HepG2 (cell line): ENCODE measurements at regions not wholly inside any gene's neighbourhood (a gene's known extent, or its start where the extent isn't known, plus 50 kb on each side); places are given as distances from the start of the nearest gene placed in this dataset.

ENCODE experiments used
- ATAC-seq: fragments of 200-7000 bp; cut with Tn5 transposase; 3 replicates; pipeline ENCODE4 v1.9.1; 2020; ENCODE audit warnings: mild to moderate bottlenecking, moderate library complexity
- BruUV-seq: library from RNA; stranded (reverse); fragments of 400-500 nt; replicated peaks from 2 replicates; lab custom pipeline; 2021; lab: Mats Ljungman, UMichigan
- CTCF ChIA-PET: fragments of 300-600 bp; formaldehyde crosslinking; extraction: SDS; loops from one replicate; lab custom pipeline; 2021; ENCODE audit warnings: low total read pairs, inconsistent platforms, low intra/inter-chr PET ratio; lab: Yijun Ruan, JAX
- POLR2A ChIA-PET: fragments of 350-600 bp; sonication (Branson Sonifier 250); formaldehyde crosslinking; loops from one replicate; lab custom pipeline; 2020; ENCODE audit warnings: antibody characterized with exemption, inconsistent platforms; lab: Yijun Ruan, JAX
- DNase-seq: peaks from one replicate; pipeline ENCODE4 v3.0.0-alpha.2; 2015; ENCODE audit warnings: low spot score
- FAIRE-seq: peaks from 3 replicates; lab custom pipeline; 2011; peaks lifted over from hg19 to GRCh38; lab: Jason Lieb, UNC
- H2AFZ ChIP-seq: one replicate; pipeline ENCODE4 v1.6.1; 2011; ENCODE audit warnings: low read length, inconsistent platforms
- H3K27ac ChIP-seq: fragments of 300-600 bp; 3 replicates; pipeline ENCODE4 v1.8.0; 2011; ENCODE audit warnings: mixed run types, mild to moderate bottlenecking, mixed read lengths, low read length, inconsistent platforms; ENCODE audit not compliant: insufficient read depth; ENCODE audit errors: extremely low read length
- H3K27me3 ChIP-seq, 2 experiments: fragments of 200-600 bp in 1 of 2; 2 replicates in 1 of 2; 3 replicates in 1 of 2; pipeline versions ENCODE4 v1.6.0 to v1.8.0; 2011; ENCODE audit warnings: low read length in 2 of 2, mild to moderate bottlenecking in 2 of 2, moderate library complexity in 2 of 2, inconsistent platforms in 1 of 2; ENCODE audit not compliant: insufficient read depth in 2 of 2, control insufficient read depth in 1 of 2
- H3K36me3 ChIP-seq, 2 experiments: fragments of 200-600 bp in 1 of 2; replicated peaks in 1 of 2; 2 replicates in 1 of 2; 3 replicates in 1 of 2; pipeline versions ENCODE4 v1.5.1 to v1.8.0; 2011; ENCODE audit warnings: low read length in 2 of 2, inconsistent platforms in 1 of 2; ENCODE audit not compliant: insufficient read depth in 2 of 2, control insufficient read depth in 1 of 2
- H3K4me1 ChIP-seq: 2 replicates; pipeline ENCODE4 v1.5.1; 2012; ENCODE audit warnings: low read length, inconsistent platforms; ENCODE audit not compliant: insufficient read depth
- H3K4me2 ChIP-seq: 2 replicates; pipeline ENCODE4 v1.6.0; 2011; ENCODE audit warnings: low read depth, low read length, inconsistent platforms
- H3K4me3 ChIP-seq, 3 experiments: fragments of 200-600 bp in 1 of 3; sonication (generic), shearing (Covaris generic) in 1 of 3; replicated peaks in 1 of 3; 2 replicates each; pipeline ENCODE4 v1.5.1; 2011 to 2016; ENCODE audit warnings: low read length in 3 of 3, inconsistent platforms in 2 of 3, low read depth in 2 of 3, mild to moderate bottlenecking in 2 of 3, control low read depth in 1 of 3, mixed read lengths in 1 of 3; ENCODE audit not compliant: insufficient read depth in 1 of 3
- H3K79me2 ChIP-seq: one replicate; pipeline ENCODE4 v1.6.1; 2011; ENCODE audit warnings: low read length, inconsistent platforms; ENCODE audit not compliant: insufficient read depth
- H3K9ac ChIP-seq: 2 replicates; pipeline ENCODE4 v1.6.0; 2011; ENCODE audit warnings: mild to moderate bottlenecking, low read depth, low read length, inconsistent platforms; ENCODE audit not compliant: insufficient read depth
- H3K9me3 ChIP-seq: 2 replicates; pipeline ENCODE4 v1.5.1; 2012; ENCODE audit warnings: mild to moderate bottlenecking, low read length
- H4K20me1 ChIP-seq: 2 replicates; pipeline ENCODE4 v1.6.0; 2011; ENCODE audit warnings: inconsistent platforms, mild to moderate bottlenecking, low read length, moderate library complexity; ENCODE audit not compliant: insufficient read depth
- FOSL2 ChIP-seq: sonication (generic); formaldehyde crosslinking; IDR thresholded peaks from 2 replicates; pipeline ENCODE4 v1.4.0; 2020; ENCODE audit warnings: missing genetic modification reagents
- HOMEZ ChIP-seq: IDR thresholded peaks from 2 replicates; pipeline ENCODE4 v1.6.1; 2016; ENCODE audit warnings: low read depth
- KAT7 ChIP-seq: IDR thresholded peaks from 2 replicates; pipeline ENCODE4 v1.6.1; 2018; ENCODE audit warnings: borderline replicate concordance, missing compliant biosample characterization
- KDM4B ChIP-seq: sonication (generic); formaldehyde crosslinking; IDR thresholded peaks from 2 replicates; pipeline ENCODE4 v1.4.0; 2020; ENCODE audit warnings: missing genetic modification reagents
- KDM6A ChIP-seq: IDR thresholded peaks from 2 replicates; pipeline ENCODE4 v1.6.1; 2016; ENCODE audit warnings: low read depth
- PLSCR1 ChIP-seq: sonication (generic); formaldehyde crosslinking; IDR thresholded peaks from 2 replicates; pipeline ENCODE4 v1.5.0; 2020; ENCODE audit warnings: missing genetic modification reagents, mild to moderate bottlenecking, borderline replicate concordance
- RAD51 ChIP-seq: fragments of 450-650 bp; IDR thresholded peaks from 2 replicates; pipeline ENCODE4 v1.6.1; 2016; ENCODE audit warnings: borderline replicate concordance
- SMARCE1 ChIP-seq: fragments of 450-650 bp; IDR thresholded peaks from 2 replicates; pipeline ENCODE4 v1.6.1; 2017; ENCODE audit warnings: borderline replicate concordance
- SNAPC2 ChIP-seq: sonication (generic); formaldehyde crosslinking; IDR thresholded peaks from 2 replicates; pipeline ENCODE4 v1.8.1; 2022; ENCODE audit warnings: mild to moderate bottlenecking, missing genetic modification reagents
- ZNF512B ChIP-seq: sonication (generic); formaldehyde crosslinking; IDR thresholded peaks from 2 replicates; pipeline ENCODE4 v1.5.1; 2020; ENCODE audit warnings: missing genetic modification reagents, mild to moderate bottlenecking, borderline replicate concordance
- ZNF569 ChIP-seq: sonication (generic); formaldehyde crosslinking; IDR thresholded peaks from 2 replicates; pipeline ENCODE4 v1.5.0; 2020; ENCODE audit warnings: mild to moderate bottlenecking, missing genetic modification reagents, moderate library complexity, borderline replicate concordance
- ZNF597 ChIP-seq: sonication (generic); formaldehyde crosslinking; IDR thresholded peaks from 2 replicates; pipeline ENCODE4 v1.5.0; 2020; ENCODE audit warnings: missing genetic modification reagents
- WGBS: methylation state at CpG from one replicate; pipeline ENCODE4 v1.1.6; 2017; ENCODE audit warnings: low lambda C conversion rate; 5-methylcytosine and 5-hydroxymethylcytosine counted together
- in situ Hi-C: cut with HindIII; loops from 2 replicates; pipeline ENCODE4 v1.10.0; 2017; ENCODE audit warnings: low pct_unique_long_range_greater_than_20kb; ENCODE audit not compliant: extremely low pct_ligation_motif_present
- intact Hi-C: fragments of 100-400 bp; cut with micrococcal nuclease; formaldehyde crosslinking; loops from one replicate; pipeline ENCODE4 v1.10.0; 2022; ENCODE audit not compliant: unreplicated experiment
- TF ChIP-seq, protein P1 (sequence below): sonication (generic); formaldehyde crosslinking; IDR thresholded peaks from 2 replicates; pipeline ENCODE4 v1.5.1; 2020; ENCODE audit warnings: mild to moderate bottlenecking, missing genetic modification reagents, moderate library complexity

DNA sequence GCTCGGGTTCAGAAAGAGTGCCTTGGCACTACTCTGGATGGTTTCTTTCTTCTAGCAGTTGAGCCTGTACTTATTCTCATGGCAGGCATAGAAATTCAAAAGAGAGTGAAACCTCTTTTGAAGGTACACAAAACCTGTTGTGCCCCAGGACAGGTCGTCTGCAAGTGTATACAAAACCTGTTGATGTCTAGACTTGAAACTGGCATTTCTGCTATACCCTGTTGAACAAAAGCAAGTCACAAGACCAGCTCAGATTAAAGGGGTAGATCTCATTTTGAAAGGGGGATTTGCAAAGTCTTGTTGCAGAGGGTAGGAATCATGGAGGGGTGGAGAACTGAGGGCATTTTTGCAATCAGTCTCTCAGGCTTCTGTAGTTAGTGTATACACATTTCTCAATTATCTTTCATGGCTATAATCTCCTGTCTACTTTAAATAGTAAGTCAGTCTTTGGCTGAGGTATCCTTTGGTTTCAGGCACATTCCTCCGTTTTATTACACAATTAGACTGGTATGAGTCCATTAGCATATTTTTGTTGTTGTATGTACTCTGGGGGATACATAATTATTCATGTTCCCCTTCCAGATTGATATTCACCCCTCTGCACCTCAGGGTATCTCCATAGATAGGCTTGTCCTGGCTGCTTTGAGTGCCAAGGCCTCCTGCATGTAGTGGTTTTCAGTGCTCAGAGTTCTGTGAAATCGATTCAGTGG, 251.4 kb downstream of the DTHD1 start:
- H3K9me3 ChIP-seq, result peaks cover 51% of the 10 kb centered on the region
- no peak overlapping the region for H3K4me3 ChIP-seq
- no peak overlapping the region for H3K4me2 ChIP-seq
- H3K4me1 ChIP-seq, result no peaks in the 10 kb centered on the region
- BruUV-seq, result no TSS peak
- no peaks in the 10 kb centered on the region for H3K27me3 ChIP-seq
- H4K20me1 ChIP-seq, result no peaks in the 10 kb centered on the region
- in situ Hi-C loops (no loop called here), intact Hi-C loops (no loop called here)
- H3K9ac ChIP-seq, result no peak overlapping the region
- DNase-seq, result no peak
- FAIRE-seq, result no peak
- no peaks in the 10 kb centered on the region for H3K36me3 ChIP-seq
- TF ChIP-seq, protein P1, sequence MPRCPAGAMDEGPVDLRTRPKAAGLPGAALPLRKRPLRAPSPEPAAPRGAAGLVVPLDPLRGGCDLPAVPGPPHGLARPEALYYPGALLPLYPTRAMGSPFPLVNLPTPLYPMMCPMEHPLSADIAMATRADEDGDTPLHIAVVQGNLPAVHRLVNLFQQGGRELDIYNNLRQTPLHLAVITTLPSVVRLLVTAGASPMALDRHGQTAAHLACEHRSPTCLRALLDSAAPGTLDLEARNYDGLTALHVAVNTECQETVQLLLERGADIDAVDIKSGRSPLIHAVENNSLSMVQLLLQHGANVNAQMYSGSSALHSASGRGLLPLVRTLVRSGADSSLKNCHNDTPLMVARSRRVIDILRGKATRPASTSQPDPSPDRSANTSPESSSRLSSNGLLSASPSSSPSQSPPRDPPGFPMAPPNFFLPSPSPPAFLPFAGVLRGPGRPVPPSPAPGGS (CRISPR knock-in tag), result no peak
- no peak for TF ChIP-seq KDM4B (CRISPR knock-in tag)
- TF ChIP-seq KDM6A, result no peak
- no peak for TF ChIP-seq ZNF569
- no peak for TF ChIP-seq ZNF512B (CRISPR knock-in tag)
- TF ChIP-seq PLSCR1, result no peak
- TF ChIP-seq FOSL2 (CRISPR knock-in tag), result no peak
- no peak for TF ChIP-seq SNAPC2 (CRISPR knock-in tag)
- no peak for TF ChIP-seq RAD51
- TF ChIP-seq SMARCE1, result no peak
- TF ChIP-seq KAT7 (CRISPR knock-in tag), result no peak
- no peak for TF ChIP-seq HOMEZ (CRISPR knock-in tag)
- no peak for TF ChIP-seq ZNF597 (CRISPR knock-in tag)
- no peak for ATAC-seq
- no peak overlapping the region for H3K27ac ChIP-seq
- no peaks in the 10 kb centered on the region for H3K79me2 ChIP-seq
- WGBS, result 4% methylated on average over 4 of the region's 4 CpGs
- no peak overlapping the region for H2AFZ ChIP-seq
- CTCF ChIA-PET, result no interaction called here
- POLR2A ChIA-PET, result no interaction called here
